GM21381 (cell line): ENCODE measurements at regions not wholly inside any gene's neighbourhood (a gene's known extent, or its start where the extent isn't known, plus 50 kb on each side); places are given as distances from the start of the nearest gene placed in this dataset.

Source experiments
- ATAC-seq: cut with Tn5 transposase; IDR thresholded peaks from one replicate; pipeline ENCODE4 v1.9.1; 2021; ENCODE audit warnings: mild to moderate bottlenecking, moderate library complexity; ENCODE audit not compliant: unreplicated experiment

GRCh38 chr6:126526996-126527606 lies 187.2 kb downstream of the CENPW start:
- no peak for ATAC-seq

- no peak for ATAC-seq
Measured at GRCh38 chr6:126529637-126530362, 189.9 kb downstream of the CENPW start.

GRCh38 chr6:126530775-126531174 lies 190.9 kb downstream of the CENPW start:
- ATAC-seq = no peak

GRCh38 chr6:126531286-126531685 lies 191.4 kb downstream of the CENPW start:
- ATAC-seq = peak; percentile 28

- ATAC-seq = peak; percentile 70
Measured at GRCh38 chr6:126531840-126532239, 191.9 kb downstream of the CENPW start.

- no peak for ATAC-seq
Measured at GRCh38 chr6:126534401-126534800, 194.5 kb downstream of the CENPW start.

GRCh38 chr6:126535138-126535537 lies 195.2 kb downstream of the CENPW start:
- ATAC-seq = no peak

- no peak for ATAC-seq
Measured at GRCh38 chr6:126535595-126535994, 195.7 kb downstream of the CENPW start.

- no peak for ATAC-seq
Measured at GRCh38 chr6:126537061-126537816, 197.3 kb downstream of the CENPW start.

GRCh38 chr6:126539022-126539421 lies 199.1 kb downstream of the CENPW start:
- no peak for ATAC-seq

- no peak for ATAC-seq
Measured at GRCh38 chr6:126540161-126540560, 200.2 kb downstream of the CENPW start.

- no peak for ATAC-seq
Measured at GRCh38 chr6:126541806-126542491, 202.0 kb downstream of the CENPW start.

GRCh38 chr6:126546541-126547120 lies 206.7 kb downstream of the CENPW start:
- ATAC-seq = no peak

- no peak for ATAC-seq
Measured at GRCh38 chr6:126548300-126548699, 208.4 kb downstream of the CENPW start.

GRCh38 chr6:126550323-126550722 lies 210.4 kb downstream of the CENPW start:
- no peak for ATAC-seq

GRCh38 chr6:126551832-126552231 lies 211.9 kb downstream of the CENPW start:
- no peak for ATAC-seq

- no peak for ATAC-seq
Measured at GRCh38 chr6:126553854-126554253, 213.9 kb downstream of the CENPW start.

GRCh38 chr6:126570507-126570906 lies 230.6 kb downstream of the CENPW start:
- no peak for ATAC-seq

- no peak for ATAC-seq
Measured at GRCh38 chr6:126574301-126574700, 234.4 kb downstream of the CENPW start.

GRCh38 chr6:126581316-126581715 lies 241.4 kb downstream of the CENPW start:
- ATAC-seq = no peak
